Femur (tissue), 1 donor: ENCODE measurements at regions not wholly inside any gene's neighbourhood (a gene's known extent, or its start where the extent isn't known, plus 50 kb on each side); places are given as distances from the start of the nearest gene placed in this dataset.
"Not testable (repeated sequence)": the region's sequence is repeated elsewhere in the genome, so short reads cannot be mapped to it uniquely, and the experiment has no call there.

Experiments
- DNase-seq: peaks from one replicate; pipeline ENCODE4 v3.0.0-alpha.2; 2017

GRCh38 chr3:10109-10996 is 186.2 kb upstream of the CHL1 start:
- not testable (repeated sequence) for DNase-seq

GRCh38 chr3:11734-12133 is 184.8 kb upstream of the CHL1 start:
- DNase-seq = peak; percentile 27

- no peak for DNase-seq
These were observed 181.9 kb upstream of the CHL1 start for GRCh38 chr3:14652-15051.

- no peak for DNase-seq
These were observed 180.2 kb upstream of the CHL1 start for GRCh38 chr3:16366-16765.

- no peak for DNase-seq
These were observed 176.1 kb upstream of the CHL1 start for GRCh38 chr3:20421-20820.

- DNase-seq = peak; percentile 34
These were observed 172.6 kb upstream of the CHL1 start for GRCh38 chr3:24006-24405.

- no peak for DNase-seq
These were observed 171.5 kb upstream of the CHL1 start for GRCh38 chr3:25056-25455.

GRCh38 chr3:35985-36384 is 160.6 kb upstream of the CHL1 start:
- not testable (repeated sequence) for DNase-seq

- DNase-seq = not testable (repeated sequence)
These were observed 153.5 kb upstream of the CHL1 start for GRCh38 chr3:42871-43744.

- DNase-seq = no peak
These were observed 152.4 kb upstream of the CHL1 start for GRCh38 chr3:44028-44676.

- not testable (repeated sequence) for DNase-seq
These were observed 151.6 kb upstream of the CHL1 start for GRCh38 chr3:44941-45340.

- no peak for DNase-seq
These were observed 150.0 kb upstream of the CHL1 start for GRCh38 chr3:46576-46975.

GRCh38 chr3:53441-53840 is 143.1 kb upstream of the CHL1 start:
- not testable (repeated sequence) for DNase-seq

- no peak for DNase-seq
These were observed 142.3 kb upstream of the CHL1 start for GRCh38 chr3:54240-54639.

GRCh38 chr3:56672-57071 is 139.9 kb upstream of the CHL1 start:
- DNase-seq = no peak

GRCh38 chr3:59854-60253 is 136.7 kb upstream of the CHL1 start:
- DNase-seq = no peak

- DNase-seq = no peak
These were observed 133.3 kb upstream of the CHL1 start for GRCh38 chr3:63095-63765.

GRCh38 chr3:69690-70089 is 126.9 kb upstream of the CHL1 start:
- DNase-seq = no peak

- DNase-seq = no peak
These were observed 123.8 kb upstream of the CHL1 start for GRCh38 chr3:72776-73175.

GRCh38 chr3:73271-73670 is 123.3 kb upstream of the CHL1 start:
- no peak for DNase-seq

- no peak for DNase-seq
These were observed 121.8 kb upstream of the CHL1 start for GRCh38 chr3:74676-75243.

- DNase-seq = no peak
These were observed 121.3 kb upstream of the CHL1 start for GRCh38 chr3:75260-75659.
